Right kidney (tissue), 1 donor: ENCODE measurements at regions not wholly inside any gene's neighbourhood (a gene's known extent, or its start where the extent isn't known, plus 50 kb on each side); places are given as distances from the start of the nearest gene placed in this dataset.

Source experiments
- DNase-seq: peaks from one replicate; pipeline ENCODE4 v3.0.0-alpha.2; 2016

DNA sequence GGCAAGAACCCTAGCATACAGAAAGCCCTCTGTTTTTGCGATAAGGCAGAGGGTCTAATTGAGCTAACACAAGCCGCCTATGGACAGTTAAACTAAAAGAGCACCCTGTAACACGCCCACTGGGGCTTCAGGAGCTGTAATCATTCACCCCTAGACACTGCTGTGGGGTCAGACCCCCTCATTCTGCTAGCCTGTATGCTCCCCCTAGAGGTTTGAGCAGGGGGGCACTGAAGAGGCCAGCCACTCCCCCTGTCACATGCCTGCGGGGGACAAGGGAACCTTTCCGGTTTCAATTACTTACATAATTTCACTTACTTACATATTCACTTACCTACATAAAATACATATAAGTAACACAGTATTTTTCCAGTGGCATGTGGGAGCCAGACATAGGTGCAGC lies 469.5 kb upstream of the FAM241A start:
- DNase-seq: no peak

DNA sequence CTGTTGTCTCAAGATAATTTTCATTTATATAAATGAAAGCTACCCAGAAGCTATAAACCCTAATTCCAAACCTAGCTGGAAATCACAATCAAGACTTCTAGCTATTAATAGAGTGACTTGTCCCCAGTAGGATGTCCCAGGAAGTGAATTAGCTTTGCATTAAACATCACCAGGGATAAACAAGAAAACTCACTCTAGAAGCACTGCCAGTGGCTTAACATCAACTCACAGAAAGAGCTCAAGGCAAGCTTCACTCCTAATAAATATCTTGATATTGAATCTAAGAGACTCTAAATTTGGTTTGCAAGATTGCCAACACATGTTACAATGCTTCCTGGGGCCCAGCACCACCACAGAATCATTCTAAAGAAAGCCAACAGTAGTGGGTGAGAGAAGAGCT lies 468.7 kb upstream of the FAM241A start:
- DNase-seq: no peak

DNA sequence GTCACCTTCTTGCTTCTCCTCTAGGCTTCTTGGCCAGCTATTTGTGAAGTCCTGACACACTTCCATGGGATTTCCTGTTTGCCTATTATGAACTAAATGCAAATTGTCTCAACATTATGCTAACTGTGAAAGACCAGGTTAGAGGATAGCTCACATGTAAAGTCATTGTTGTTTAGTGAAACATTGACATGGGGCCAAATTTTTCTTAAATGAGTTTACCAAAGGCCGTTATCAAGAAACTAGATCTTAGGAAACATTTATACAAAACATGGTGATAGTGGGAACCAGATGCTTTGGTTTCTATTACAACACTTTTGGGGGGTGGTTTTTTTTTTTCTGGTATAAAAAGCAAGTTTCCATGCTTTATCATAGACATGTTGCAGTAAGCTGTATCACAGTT lies 466.8 kb upstream of the FAM241A start:
- no peak for DNase-seq

DNA sequence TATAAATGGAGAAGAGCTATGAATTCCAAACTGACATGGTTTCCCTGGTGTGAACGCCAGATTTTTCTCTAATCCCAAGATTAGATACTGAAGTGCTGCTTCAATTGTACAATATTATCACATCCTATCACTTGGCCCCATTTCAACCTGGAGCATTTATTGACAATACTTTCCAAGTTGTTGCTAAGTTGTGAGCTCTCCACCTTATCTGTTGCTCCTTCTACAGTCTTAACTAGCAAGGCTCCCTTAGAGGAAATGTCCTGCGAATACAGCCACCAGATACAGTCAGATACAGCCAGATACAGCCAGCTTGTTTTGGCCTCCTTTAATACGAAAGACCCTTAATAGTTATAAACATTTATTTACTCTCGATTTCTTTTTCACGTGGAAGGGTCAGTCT lies 466.3 kb upstream of the FAM241A start:
- no peak for DNase-seq

DNA sequence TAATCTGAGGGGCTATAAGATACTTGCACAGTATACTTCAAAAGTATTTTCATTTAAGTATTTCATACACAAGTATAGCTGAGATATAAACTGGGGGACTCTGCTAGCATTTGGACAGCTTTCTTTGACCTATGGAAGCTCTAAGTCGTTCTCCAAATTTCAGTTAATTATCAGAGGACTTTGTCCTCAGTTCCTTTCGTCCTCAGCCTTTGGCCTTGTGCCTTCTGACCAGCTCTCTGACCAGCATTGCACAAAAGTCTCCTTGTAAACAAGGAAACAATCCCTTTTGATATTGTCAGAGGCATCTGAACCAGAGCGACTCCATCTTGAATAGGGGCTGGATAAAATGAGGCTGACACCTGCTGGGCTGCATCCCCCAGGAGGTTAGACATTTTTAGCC lies 464.0 kb upstream of the FAM241A start:
- no peak for DNase-seq

DNA sequence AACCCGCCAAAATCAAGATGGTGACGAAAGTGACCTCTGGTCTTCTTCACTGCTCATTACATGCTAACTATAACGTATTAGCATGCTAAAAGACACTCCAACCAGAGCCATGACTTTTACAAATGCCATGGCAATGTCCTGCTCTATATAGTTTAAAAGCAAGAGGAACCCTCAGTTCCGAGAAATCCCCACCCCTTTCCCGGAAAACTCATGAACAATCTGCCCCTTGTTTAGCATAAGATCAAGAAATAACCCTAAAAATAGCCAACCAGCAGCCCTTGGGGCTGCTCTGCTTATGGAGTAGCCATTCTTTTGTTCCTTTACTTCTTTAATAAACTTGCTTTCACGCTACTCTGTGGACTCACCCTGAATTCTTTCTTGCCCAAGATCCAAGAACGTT lies 463.5 kb upstream of the FAM241A start:
- DNase-seq: no peak

DNA sequence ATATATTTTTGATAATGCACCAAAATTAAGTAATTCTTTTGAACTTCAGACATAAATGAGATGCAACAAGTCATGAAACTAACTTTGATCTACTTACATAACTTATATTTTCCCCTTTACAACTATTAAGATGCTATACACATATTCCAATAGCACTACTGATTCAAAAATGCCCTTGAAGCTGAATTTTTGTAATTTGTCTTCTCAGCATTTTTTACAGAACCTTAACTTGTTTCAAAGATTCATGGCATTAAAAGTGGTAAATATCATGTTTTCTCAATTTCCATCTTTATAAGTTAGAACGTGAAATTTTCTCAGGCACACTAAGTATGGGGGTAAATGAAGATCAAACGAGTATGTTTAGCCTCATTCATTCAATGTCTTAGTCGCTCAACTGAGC lies 460.0 kb upstream of the FAM241A start:
- no peak for DNase-seq

DNA sequence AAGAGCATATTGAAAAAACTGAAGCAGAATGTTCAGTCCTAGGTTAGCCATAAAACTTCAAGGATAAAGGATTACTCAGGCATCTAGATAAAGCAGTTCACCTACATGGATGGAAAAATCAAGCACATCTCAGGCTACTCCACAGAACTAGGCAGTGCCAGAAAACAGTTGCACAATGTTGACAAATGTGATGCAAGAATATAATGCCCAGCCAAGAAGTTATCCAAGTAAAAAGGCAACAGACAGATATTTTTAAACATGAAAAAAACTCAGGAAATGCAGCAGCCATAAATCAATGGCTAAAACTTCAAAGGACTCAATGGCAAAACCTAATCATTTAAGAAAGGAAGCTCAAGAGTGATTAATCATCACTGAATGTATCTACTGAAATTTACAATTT lies 456.0 kb upstream of the FAM241A start:
- no peak for DNase-seq

DNA sequence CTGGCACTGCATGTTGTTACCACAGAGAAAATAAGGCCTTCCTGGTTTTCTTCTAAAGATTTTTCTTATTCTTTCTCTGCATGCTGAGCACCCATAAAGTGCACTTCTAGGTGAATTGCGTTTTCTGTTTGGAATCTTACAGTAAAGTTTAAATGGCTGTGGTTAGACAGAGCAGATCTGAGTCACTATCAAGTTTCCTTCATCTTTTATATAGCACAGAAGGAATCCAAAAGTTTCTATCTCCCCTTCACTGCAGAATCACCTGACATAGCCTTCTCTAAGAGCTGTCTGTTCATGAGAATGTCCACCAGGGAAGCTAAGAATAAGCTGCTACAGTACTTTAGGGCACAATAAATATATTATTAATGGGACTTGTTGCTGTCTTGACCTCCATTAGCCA lies 455.5 kb upstream of the FAM241A start:
- no peak for DNase-seq

DNA sequence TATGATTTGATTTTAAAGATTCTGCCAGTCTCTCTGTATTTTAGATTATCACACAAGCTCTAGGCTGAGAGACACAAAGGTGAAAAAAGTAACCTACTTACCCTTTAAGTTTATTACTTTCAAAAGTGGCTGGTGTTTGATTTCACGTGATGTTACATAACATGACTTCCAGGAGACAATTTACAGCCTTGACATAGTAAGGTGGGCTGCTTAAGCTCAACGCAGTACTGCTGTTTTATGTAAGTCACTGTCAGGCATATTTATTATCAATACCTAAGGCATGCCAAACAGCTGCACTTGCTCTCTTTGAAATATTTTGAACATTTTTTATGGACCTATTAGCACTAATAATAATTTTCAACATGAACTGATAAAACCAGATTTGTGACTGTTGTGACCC lies 451.5 kb upstream of the FAM241A start:
- DNase-seq: no peak

DNA sequence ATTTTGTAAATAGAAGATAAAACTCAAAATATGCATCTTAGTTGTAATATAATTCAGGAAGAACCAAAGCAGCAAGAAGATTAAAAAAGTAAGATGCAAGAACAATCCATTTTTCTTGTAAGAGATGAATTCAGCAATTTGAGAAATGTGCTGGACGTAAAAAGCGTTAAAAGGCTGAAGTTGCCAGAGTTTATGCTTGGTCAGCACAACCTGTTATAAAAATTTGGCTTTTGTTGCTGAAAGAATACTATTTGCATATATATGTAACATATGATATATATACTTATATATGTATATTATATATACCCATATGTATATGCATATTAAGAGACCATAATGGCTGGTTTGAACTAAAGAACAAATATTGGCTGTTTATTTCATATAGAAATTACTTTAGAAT lies 449.6 kb upstream of the FAM241A start:
- no peak for DNase-seq

DNA sequence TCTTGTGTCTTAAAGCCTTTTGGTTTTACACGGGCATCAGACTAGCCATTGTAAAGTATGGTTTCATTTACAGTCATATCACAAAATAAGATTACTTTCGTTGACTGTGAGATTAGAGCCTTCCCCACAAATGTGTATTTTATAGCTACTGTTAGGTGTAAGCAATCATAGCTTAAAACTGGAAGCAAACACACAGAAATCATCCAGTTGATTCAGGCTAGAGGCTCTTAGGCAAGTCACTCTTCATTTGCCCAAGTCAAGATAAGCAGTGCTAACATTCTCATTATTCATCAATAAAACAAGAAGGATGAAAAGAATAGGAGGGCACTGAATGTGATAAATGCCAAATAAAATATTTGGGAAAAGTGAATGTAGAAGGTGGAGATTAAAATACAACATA lies 448.7 kb upstream of the FAM241A start:
- DNase-seq: no peak

DNA sequence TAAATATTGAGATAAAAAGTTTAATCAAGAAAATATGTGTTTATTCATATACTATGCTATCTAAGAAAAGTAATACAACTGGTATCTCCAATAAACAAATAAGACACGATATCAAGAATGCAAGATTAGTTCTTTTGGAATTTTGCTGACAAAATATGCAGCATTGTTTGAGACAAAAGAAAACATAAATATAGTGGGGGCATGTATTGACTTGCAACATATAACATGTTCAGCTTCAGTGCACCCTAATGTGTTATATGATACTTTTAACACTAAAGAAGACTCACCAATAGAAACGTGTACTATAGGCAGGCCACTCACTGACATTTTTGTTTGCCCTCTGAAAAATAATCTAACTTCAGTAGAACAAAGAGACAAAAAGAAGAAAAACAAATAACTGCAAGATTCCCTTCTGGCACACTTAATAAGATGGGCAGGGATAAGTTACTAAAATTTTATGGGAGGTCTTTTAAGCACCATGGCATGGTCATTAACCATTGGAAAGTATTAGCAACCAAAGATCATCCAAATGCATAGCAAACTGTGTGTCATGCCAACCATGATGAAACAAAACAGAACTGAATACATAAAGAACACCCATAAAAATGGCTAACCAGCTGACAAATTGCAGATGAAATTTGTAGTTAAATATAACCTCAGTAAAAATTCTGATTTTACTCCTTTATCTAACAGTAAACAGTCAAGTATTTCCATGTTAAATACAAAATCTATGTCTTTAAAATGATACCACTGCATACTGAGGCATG lies 447.9 kb upstream of the FAM241A start:
- DNase-seq: no peak

DNA sequence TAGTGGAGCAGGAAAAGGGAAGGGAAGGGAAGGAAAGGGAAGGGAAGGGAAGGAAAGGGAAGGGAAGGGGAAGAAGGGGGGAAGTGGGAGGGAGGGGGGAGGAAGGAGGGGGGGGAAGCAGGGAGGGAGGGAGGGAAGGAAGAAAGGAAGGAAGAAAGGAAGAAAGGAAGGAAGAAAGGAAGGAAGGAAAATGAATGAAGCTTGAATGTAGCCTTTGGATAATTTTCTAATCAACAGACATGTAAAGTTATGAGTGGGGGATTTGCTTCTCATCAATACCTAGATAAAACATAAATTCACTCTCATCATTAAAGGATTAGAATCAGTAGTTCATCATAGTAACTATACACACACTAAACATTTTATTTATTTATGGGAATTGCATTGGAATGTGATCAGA lies 446.9 kb upstream of the FAM241A start:
- no peak for DNase-seq

DNA sequence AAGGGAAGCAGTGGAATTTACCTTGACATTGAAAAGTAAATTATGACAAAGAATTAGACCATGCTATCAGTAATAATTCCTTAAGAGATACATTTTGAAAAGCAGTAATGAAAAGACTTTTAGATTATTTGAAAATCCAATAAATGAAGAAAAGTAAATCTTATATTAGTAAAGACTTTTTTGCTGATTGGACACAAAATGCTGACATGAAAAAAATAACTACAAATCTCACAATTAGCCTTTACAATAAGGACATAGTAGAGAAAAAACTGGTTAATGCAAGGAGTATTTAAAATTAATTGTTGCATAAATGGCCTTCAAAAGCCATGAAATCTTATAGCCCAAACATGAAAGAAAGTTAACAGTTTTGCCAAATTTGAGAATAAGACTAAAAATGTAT lies 446.1 kb upstream of the FAM241A start:
- DNase-seq: no peak

DNA sequence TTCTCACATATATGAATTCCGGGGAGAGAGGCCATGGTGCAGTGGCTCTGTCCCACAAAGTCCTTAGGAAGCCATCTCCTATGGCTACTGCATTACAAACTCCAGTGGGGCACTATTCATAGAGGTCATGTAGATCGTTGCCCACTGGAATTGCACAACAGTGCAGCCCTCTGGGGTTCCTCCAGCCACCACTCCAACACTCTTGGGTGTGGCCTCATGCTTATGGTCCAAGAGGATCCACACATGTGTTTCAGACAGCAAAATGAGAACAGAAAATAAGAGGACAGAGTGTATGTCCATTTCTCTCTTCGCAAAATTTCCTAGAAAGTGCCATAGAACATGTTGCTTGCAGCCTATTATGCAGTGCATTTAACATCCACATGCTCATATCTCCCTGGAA lies 444.2 kb upstream of the FAM241A start:
- no peak for DNase-seq

DNA sequence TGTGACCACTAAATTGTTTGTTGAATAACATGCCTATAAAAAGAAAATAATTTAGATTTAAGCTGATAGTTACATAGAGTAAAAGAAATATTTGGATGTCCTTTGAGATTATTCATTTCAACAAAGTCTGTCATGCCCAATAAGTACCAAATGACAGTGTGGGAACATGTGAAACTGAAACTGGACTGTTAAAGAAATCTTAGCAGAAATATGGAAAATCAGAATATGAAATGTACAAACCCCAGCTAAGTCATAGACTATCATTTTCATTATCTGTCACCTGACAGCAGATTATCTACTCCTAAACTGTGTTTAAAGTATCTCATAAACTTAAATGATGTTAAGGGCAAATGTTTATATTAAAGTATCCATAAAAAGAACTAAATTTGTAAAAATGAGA lies 437.8 kb upstream of the FAM241A start:
- no peak for DNase-seq

DNA sequence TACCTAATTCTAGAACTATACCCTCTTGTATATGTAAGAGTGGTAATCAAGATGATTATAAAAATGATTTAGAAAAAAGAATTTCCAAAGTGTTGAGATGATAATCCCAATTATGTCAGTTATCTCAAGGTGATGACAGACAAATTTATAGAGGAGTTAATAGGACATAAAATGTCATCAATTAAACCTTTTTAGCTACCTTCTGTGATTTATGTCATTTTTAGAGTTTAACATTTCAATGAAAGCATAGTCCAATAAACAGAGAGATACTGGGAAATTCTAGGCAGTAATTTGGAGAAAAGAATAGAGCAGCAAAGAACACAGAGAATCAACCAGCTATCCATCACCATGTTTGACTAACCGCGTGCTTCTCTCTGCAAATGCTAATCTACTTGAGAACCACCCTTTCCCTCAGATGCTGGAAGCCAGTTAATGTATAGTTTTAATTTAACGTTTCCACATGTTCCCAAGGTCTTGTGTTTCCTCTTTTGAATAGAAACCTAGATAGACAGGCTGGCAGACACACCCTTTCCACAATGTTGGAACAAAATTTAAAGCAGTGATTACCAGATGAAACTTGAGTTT lies 433.1 kb upstream of the FAM241A start:
- no peak for DNase-seq

DNA sequence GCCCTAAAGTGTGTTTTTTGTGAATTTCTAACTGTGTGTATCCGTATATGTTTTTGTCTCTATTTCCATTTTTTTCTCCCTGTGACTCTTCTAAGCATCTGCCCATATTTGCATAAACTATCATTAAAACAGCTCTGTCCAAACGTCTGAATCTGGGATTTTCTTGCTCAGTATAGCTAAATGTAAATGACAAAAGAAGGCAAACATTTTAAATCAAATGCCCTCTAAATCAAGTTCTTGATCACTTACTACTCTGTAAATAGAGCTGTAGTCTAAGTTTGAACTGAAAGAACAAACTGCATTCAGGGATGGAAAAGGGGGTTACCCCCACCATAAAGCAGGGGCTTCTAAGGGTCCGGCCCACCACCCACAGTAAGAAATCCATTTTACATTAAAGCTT lies 432.0 kb upstream of the FAM241A start:
- DNase-seq: no peak

DNA sequence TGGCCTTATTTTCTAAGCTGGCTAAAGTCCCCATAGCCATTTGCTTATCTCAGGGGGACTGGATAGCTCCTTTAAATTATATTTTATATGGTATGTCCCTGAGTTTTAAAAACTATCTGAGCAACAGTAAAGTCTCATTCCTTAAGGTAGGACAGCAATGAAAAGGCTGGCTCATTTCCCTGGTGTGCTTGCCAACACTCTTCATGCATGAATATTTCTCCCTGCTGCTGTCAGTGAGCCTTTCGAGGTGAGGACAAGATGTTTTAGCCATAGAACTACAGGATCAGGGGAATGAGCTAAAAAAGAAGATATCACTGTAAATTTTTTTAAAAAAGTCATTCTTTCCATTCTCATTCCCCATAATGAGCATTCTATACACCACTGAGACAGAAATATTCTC lies 427.3 kb upstream of the FAM241A start:
- DNase-seq: no peak

DNA sequence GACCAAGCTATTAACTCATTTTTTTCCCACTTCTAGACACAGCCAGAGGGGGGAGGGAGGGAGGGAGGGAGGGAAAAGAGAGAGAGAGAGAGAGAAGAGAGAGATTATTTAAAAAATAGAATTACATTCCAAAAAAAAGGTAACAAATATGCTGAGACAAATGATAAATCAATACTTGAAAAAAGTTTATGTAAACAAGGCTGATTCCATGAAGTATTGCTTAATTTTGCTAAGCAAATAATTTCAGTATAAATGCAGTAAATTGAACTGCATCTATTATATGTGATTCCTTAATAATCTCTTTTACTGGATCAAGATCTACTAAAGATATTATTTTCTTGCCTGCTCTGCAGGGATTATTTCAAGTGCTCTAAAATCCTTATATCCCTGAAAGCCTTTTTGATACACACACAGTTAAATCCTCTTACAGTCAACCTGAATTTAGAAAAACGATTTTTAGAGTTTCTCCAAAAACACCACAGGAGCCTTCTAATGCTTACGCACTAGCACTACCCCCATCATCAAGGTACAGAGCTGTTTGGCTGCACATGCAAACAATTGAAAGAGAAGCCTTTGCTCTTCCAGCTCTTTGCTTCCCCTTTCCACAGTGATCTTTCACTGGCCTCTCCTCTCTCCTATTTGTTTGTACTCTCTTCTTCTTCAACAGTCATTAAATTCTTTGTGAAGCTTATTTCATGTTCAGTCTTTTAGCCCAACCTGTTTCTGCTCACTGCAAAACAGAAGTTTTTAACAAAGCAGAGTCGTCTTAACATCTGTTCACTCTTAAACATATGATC lies 426.3 kb upstream of the FAM241A start:
- no peak for DNase-seq

DNA sequence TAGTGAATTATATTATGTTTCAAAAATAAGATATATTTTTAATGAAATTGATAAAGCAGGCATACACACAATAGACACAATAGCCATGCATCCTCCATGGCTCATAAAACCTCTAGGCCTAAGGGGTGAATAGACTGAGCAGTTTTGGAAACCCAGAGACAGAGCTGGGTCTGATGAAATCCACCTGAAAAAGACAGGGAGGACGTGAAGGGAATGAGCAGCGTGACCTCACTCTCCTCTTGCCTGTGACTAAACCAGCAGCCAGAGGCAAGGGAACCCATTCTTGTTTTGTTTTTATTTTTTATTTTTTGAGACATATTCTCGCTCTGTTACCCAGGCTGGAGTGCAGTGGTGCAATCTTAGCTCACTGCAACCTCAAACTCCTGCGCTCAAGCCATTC lies 424.4 kb upstream of the FAM241A start:
- no peak for DNase-seq

DNA sequence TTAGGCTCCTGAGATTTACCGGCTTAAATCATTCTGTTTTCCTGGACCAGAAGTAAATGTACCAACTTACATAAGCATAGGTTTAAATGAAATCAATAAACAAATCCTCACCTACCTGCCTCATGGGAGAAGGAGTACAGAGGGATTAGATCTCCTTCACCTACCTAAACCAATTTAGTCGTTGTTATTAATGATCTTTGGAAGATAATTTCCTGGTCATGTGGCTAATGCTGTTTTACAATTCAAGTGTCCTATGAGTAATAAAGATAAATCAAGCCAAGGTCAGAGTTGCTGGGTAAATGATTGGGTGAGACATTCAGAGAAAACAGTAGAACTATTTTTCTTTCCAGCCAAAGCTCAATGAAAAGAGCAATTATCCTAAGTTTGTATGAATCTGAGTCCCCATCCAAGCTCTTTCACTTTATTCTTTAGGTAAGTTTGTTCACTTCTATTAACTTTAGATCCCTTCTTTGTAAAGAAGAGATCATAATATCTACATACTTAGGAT lies 423.0 kb upstream of the FAM241A start:
- no peak for DNase-seq

DNA sequence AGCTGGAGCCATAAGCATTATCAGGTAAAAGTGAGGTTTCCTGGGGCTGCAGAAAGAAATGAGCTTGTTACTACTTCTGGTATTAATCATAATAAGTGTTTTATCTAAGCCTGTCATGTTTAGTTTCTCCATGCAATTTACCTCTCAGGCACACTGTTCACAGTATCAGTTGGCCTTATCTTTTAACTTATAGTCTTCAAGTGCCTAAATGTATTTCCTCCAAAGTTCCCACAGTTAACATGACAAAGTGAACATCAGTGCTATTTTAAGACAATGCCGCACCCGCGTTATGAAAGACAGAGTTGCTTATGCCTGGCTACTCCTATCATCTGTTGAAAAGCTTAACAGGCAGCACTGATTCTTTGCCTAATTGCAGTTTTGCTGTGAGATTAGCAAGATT lies 408.7 kb upstream of the FAM241A start:
- no peak for DNase-seq
